ENCODE measurements at regions not wholly inside any gene's neighbourhood (a gene's known extent, or its start where the extent isn't known, plus 50 kb on each side); places are given as distances from the start of the nearest gene placed in this dataset.

GRCh38 chr22:49636214-49636613 is 191.5 kb downstream of the BRD1 start:
- TF ChIP-seq POLR2A (IDR thresholded peaks at IDR 0.05) (no peak), CTCF (IDR thresholded peaks at IDR 0.05) (no peak)

Measured in heart left ventricle (tissue), 13 donors.